Nephron progenitor cell (in vitro differentiated cells): ENCODE measurements at regions not wholly inside any gene's neighbourhood (a gene's known extent, or its start where the extent isn't known, plus 50 kb on each side); places are given as distances from the start of the nearest gene placed in this dataset.

Experiments used
- DNase-seq: peaks from one replicate; pipeline ENCODE4 v3.0.0; 2021
- H3K27ac Mint-ChIP-seq: 2 replicates; pipeline ENCODE4 v1.8.0; 2021; ENCODE audit warnings: mild to moderate bottlenecking, moderate library complexity, mixed read lengths
- H3K27me3 Mint-ChIP-seq: 2 replicates; pipeline ENCODE4 v1.8.0; 2021; ENCODE audit warnings: mild to moderate bottlenecking, low read depth, mixed read lengths; ENCODE audit not compliant: poor library complexity
- H3K36me3 Mint-ChIP-seq: 2 replicates; pipeline ENCODE4 v1.8.0; 2021; ENCODE audit warnings: low read depth, mixed read lengths
- H3K4me1 Mint-ChIP-seq: 2 replicates; pipeline ENCODE4 v1.8.0; 2021; ENCODE audit warnings: mixed read lengths
- H3K4me3 Mint-ChIP-seq: 2 replicates; pipeline ENCODE4 v1.8.0; 2021; ENCODE audit warnings: mild to moderate bottlenecking, moderate library complexity, mixed read lengths
- H3K9me3 Mint-ChIP-seq: 2 replicates; pipeline ENCODE4 v1.8.0; 2021; ENCODE audit warnings: mild to moderate bottlenecking, moderate library complexity, mixed read lengths
- TF ChIP-seq, protein P1 (sequence below): fragments of 200-600 bp; sonication (generic); IDR thresholded peaks from 2 replicates; pipeline ENCODE4 v1.5.0; 2021; ENCODE audit warnings: antibody characterized with exemption

DNA sequence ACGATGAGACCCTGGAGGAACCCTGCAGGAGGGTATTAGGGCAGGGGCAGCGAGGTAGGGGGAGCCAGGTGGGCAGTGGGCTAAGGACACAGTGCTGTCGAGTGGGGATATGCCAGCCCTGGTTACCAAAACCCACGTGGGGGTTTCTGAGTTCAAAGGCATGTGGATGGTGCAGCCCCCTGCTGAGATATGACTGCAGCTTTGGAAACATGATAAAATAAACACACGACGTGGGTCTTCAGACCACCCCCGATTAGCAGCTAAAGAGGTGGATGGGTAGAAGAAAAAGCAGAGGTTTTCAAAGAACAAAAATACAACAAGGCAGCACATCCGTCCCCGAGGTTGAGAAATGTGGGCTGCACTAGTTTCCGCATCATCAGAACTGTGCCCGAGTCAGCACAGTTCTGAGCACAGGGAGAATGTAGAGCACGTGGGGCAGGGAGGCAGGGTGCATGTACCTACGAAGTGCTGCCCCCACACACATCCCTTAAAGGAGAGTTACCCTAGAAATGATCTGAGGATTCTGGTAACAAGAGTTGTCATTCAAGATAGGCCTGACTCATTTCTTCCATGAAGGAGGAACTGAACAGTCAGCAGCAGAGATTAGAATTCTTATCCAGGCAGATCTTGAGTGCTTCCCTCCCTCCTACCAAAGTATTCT, 121.3 kb downstream of the RPLP1 start:
- TF ChIP-seq, protein P1, sequence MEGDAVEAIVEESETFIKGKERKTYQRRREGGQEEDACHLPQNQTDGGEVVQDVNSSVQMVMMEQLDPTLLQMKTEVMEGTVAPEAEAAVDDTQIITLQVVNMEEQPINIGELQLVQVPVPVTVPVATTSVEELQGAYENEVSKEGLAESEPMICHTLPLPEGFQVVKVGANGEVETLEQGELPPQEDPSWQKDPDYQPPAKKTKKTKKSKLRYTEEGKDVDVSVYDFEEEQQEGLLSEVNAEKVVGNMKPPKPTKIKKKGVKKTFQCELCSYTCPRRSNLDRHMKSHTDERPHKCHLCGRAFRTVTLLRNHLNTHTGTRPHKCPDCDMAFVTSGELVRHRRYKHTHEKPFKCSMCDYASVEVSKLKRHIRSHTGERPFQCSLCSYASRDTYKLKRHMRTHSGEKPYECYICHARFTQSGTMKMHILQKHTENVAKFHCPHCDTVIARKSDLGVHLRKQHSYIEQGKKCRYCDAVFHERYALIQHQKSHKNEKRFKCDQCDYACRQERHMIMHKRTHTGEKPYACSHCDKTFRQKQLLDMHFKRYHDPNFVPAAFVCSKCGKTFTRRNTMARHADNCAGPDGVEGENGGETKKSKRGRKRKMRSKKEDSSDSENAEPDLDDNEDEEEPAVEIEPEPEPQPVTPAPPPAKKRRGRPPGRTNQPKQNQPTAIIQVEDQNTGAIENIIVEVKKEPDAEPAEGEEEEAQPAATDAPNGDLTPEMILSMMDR = no peak
- DNase-seq = no peak
- Mint-ChIP-seq H3K9me3 (no peaks in the 10 kb centered on the region), H3K27ac (no peak overlapping the region), H3K27me3 (peaks cover 43% of the 10 kb centered on the region), H3K36me3 (no peaks in the 10 kb centered on the region), H3K4me1 (peaks cover 13% of the 10 kb centered on the region), H3K4me3 (no peak overlapping the region)

DNA sequence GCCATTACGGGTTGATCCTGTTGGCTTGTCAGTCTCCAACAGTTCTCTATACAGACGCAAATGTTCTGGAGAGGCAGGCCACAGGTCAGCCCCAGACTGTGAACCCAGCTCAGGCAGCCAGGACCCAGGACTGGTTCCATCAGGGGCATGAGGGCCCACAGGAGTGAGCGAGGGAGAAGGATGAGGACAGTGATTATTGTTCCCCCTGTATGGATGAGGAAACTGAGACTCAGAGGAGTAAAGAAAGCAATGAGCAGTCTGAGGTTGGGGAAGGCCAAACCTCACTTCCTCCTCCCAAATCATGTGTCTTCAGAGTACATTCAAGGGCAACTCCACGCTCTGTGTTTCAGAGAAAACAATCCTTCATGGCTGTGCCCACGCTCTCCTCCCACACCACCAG, 121.9 kb downstream of the RPLP1 start:
- H3K9me3 Mint-ChIP-seq = no peaks in the 10 kb centered on the region
- DNase-seq = no peak
- no peak overlapping the region for H3K27ac Mint-ChIP-seq
- H3K4me1 Mint-ChIP-seq = peaks cover 13% of the 10 kb centered on the region
- H3K36me3 Mint-ChIP-seq = no peaks in the 10 kb centered on the region
- TF ChIP-seq, protein P1 = no peak
- no peak overlapping the region for H3K4me3 Mint-ChIP-seq
- H3K27me3 Mint-ChIP-seq = peaks cover 47% of the 10 kb centered on the region

DNA sequence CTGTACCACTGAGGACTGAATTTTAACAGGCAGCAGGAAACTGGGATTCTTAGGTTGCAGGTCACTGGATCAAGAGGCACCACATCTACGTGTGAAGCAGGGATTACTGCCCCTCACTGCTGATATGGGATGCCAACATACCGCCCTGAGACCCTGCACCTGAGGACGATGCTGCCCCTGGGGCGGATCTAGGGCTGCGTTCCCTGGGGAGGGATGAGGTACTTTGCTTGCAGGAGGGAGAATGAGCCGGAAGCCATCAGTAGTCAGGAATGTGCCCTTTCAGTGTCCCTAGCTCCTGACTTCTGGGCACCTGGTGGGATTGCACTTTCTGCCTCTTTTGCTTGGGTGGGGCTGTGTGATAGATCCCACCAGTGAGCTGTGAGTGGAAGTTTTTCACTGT, 122.8 kb downstream of the RPLP1 start:
- peaks cover 51% of the 10 kb centered on the region for H3K27me3 Mint-ChIP-seq
- TF ChIP-seq, protein P1 = no peak
- peaks cover 13% of the 10 kb centered on the region for H3K4me1 Mint-ChIP-seq
- no peaks in the 10 kb centered on the region for H3K36me3 Mint-ChIP-seq
- H3K4me3 Mint-ChIP-seq = no peak overlapping the region
- no peak overlapping the region for H3K27ac Mint-ChIP-seq
- no peaks in the 10 kb centered on the region for H3K9me3 Mint-ChIP-seq
- DNase-seq = no peak

DNA sequence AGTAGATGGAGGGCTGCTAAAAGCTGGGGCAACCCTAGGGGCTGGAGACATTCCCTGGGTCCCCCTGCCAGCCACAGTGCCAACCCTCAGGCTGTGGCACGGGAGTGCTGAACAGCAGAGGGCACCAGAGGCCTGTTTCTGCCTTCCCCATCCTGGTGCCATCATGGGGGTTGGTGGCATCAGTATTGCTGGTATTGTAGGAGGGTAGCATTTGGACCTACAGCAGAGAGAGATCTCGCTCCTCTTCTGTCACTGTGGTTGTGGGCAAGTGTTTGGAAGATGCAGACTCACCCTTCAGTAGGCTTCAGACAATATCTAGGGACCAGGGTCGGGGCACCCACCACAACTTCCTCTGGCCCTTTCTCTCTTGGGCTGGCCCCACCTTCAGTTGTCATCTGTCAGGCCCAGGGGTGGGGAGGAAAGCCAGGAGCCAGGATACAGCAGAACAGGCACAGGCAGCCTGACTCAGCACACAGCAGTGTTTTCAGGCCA, 123.5 kb downstream of the RPLP1 start:
- Mint-ChIP-seq H3K36me3 (no peaks in the 10 kb centered on the region), H3K27ac (no peak overlapping the region), H3K4me1 (peaks cover 13% of the 10 kb centered on the region), H3K4me3 (no peak overlapping the region), H3K9me3 (no peaks in the 10 kb centered on the region), H3K27me3 (peaks cover 57% of the 10 kb centered on the region)
- TF ChIP-seq, protein P1 = peak; percentile 42
- DNase-seq = peak; percentile 38

DNA sequence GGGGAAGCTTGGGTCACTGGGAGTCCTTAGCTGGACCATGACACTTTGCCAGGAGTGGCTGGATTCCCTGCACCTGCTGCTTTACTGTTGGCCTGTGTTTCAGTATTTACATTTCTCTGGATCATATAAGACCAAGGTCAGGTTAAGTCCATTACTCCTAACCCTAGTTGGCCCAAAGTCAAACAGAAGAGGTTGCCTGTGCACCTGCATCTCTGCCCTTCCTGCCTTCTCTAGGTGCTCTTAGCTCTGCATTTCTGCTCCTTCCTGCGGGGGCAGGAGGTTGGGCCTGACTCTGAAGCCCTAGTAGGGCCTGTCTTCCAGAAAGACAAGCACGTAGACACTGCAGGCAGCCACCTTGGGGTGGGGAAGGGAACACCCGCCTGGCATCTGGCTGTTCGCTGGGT, 124.3 kb downstream of the RPLP1 start:
- H3K4me1 Mint-ChIP-seq = peaks cover 13% of the 10 kb centered on the region
- H3K27me3 Mint-ChIP-seq = peaks cover 55% of the 10 kb centered on the region
- no peaks in the 10 kb centered on the region for H3K9me3 Mint-ChIP-seq
- no peaks in the 10 kb centered on the region for H3K36me3 Mint-ChIP-seq
- DNase-seq = no peak
- TF ChIP-seq, protein P1 = no peak
- H3K27ac Mint-ChIP-seq = no peak overlapping the region
- no peak overlapping the region for H3K4me3 Mint-ChIP-seq

DNA sequence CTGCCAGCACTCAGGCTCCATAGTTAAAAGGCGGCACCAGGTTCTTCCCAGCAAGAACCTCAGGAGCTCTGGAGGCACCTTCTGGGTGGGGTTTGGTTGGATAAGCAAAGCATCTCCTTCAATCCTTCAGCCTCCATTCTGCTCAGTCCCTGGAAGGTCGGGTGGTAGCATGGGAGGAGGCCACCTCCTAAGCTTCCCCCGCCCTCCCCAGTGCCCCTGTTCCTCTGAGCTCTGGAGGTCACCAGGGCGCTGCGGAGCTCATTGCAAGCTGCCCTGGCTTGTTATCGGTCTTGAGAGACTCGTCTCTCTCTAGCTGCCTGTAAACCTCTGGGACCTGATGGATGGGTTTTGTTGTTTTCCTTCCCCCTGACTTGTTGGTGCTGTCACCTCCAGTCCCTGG, 124.8 kb downstream of the RPLP1 start:
- TF ChIP-seq, protein P1 = no peak
- no peaks in the 10 kb centered on the region for H3K36me3 Mint-ChIP-seq
- H3K4me1 Mint-ChIP-seq = peaks cover 13% of the 10 kb centered on the region
- no peak overlapping the region for H3K27ac Mint-ChIP-seq
- no peaks in the 10 kb centered on the region for H3K9me3 Mint-ChIP-seq
- no peak overlapping the region for H3K4me3 Mint-ChIP-seq
- DNase-seq = no peak
- H3K27me3 Mint-ChIP-seq = peaks cover 53% of the 10 kb centered on the region
